SK-N-SH (cell line): ENCODE measurements at regions not wholly inside any gene's neighbourhood (a gene's known extent, or its start where the extent isn't known, plus 50 kb on each side); places are given as distances from the start of the nearest gene placed in this dataset.

Experiments used
- CTCF ChIA-PET: fragments of 300-600, 350-600 bp; formaldehyde crosslinking; extraction: SDS; loops from one replicate; lab custom pipeline; 2021; lab: Yijun Ruan, JAX
- POLR2A ChIA-PET: fragments of 350-600 bp; sonication (Branson Sonifier 250); formaldehyde crosslinking; extraction: SDS; loops from one replicate; lab custom pipeline; 2020; ENCODE audit warnings: antibody characterized with exemption, inconsistent platforms; lab: Yijun Ruan, JAX
- DNase-seq: peaks from one replicate; pipeline ENCODE4 v3.0.0; 2012
- H2AFZ ChIP-seq: fragments of 200-600 bp; sonication (generic); 2 replicates; pipeline ENCODE4 v1.8.1; 2016; ENCODE audit warnings: antibody characterized with exemption, mild to moderate bottlenecking, low read depth
- H3F3A ChIP-seq: fragments of 200-600 bp; sonication (generic); replicated peaks from 2 replicates; pipeline ENCODE3; 2016; ENCODE audit warnings: antibody characterized with exemption, mild to moderate bottlenecking; ENCODE audit not compliant: insufficient read depth
- H3K27ac ChIP-seq, 2 experiments: fragments of 200-500 bp in 1 of 2; fragments of 200-600 bp in 1 of 2; sonication (Bioruptor generic) in 1 of 2; sonication (generic), shearing (Covaris generic) in 1 of 2; 2 replicates each; pipeline versions ENCODE4 v1.5.1 to v1.6.1; 2014 to 2016; ENCODE audit warnings: low read depth in 2 of 2, inconsistent platforms in 1 of 2, low read length in 1 of 2, mild to moderate bottlenecking in 1 of 2, mixed read lengths in 1 of 2
- H3K27me3 ChIP-seq: fragments of 200-600 bp; sonication (generic), shearing (Covaris generic); 2 replicates; pipeline ENCODE4 v1.6.1; 2016; ENCODE audit warnings: mixed run types; ENCODE audit not compliant: insufficient read depth
- H3K36me3 ChIP-seq, 2 experiments: fragments of 200-500 bp in 1 of 2; fragments of 200-600 bp in 1 of 2; sonication (Bioruptor generic) in 1 of 2; sonication (generic) in 1 of 2; replicated peaks in 1 of 2; 2 replicates each; pipeline versions ENCODE3 to v1.5.1; 2014 to 2016; ENCODE audit warnings: low read length in 1 of 2, mild to moderate bottlenecking in 1 of 2; ENCODE audit not compliant: insufficient read depth in 2 of 2, control insufficient read depth in 1 of 2
- H3K4me1 ChIP-seq, 2 experiments: fragments of 200-500 bp in 1 of 2; fragments of 200-600 bp in 1 of 2; sonication (Bioruptor generic) in 1 of 2; sonication (generic), shearing (Covaris generic) in 1 of 2; 2 replicates each; pipeline versions ENCODE4 v1.5.1 to v1.6.1; 2014 to 2016; ENCODE audit warnings: low read depth in 1 of 2, low read length in 1 of 2, mixed run types in 1 of 2; ENCODE audit not compliant: insufficient read depth in 2 of 2, control insufficient read depth in 1 of 2
- H3K4me2 ChIP-seq: fragments of 200-600 bp; sonication (generic), shearing (Covaris generic); 2 replicates; pipeline ENCODE4 v1.6.1; 2017; ENCODE audit warnings: mixed run types
- H3K4me3 ChIP-seq, 2 experiments: fragments of 200-500 bp in 1 of 2; fragments of 200-600 bp in 1 of 2; sonication (Bioruptor generic) in 1 of 2; sonication (generic), shearing (Covaris generic) in 1 of 2; 2 replicates each; pipeline versions ENCODE4 v1.5.1 to v1.8.1; 2014 to 2016; ENCODE audit warnings: low read depth in 2 of 2, inconsistent platforms in 1 of 2, low read length in 1 of 2, mild to moderate bottlenecking in 1 of 2, mixed read lengths in 1 of 2, moderate library complexity in 1 of 2
- H3K79me2 ChIP-seq: fragments of 200-600 bp; sonication (generic); 2 replicates; pipeline ENCODE4 v1.8.1; 2017; ENCODE audit warnings: mild to moderate bottlenecking; ENCODE audit not compliant: insufficient read depth
- H3K9ac ChIP-seq: fragments of 200-600 bp; sonication (generic); 2 replicates; pipeline ENCODE4 v1.6.1; 2017; ENCODE audit warnings: mixed run types
- H3K9me2 ChIP-seq: fragments of 200-600 bp; sonication (generic); 2 replicates; pipeline ENCODE4 v1.6.1; 2017; ENCODE audit warnings: mixed run types
- H3K9me3 ChIP-seq: fragments of 200-600 bp; sonication (generic); 2 replicates; pipeline ENCODE4 v1.6.1; 2017; ENCODE audit warnings: mixed run types, mild to moderate bottlenecking, moderate library complexity
- H4K20me1 ChIP-seq: fragments of 200-600 bp; sonication (generic); 2 replicates; pipeline ENCODE4 v1.6.1; 2017; ENCODE audit warnings: mild to moderate bottlenecking, mixed run types; ENCODE audit not compliant: insufficient read depth
- CHD2 ChIP-seq: fragments of 150-350 bp; IDR thresholded peaks from 2 replicates; pipeline ENCODE4 v1.6.1; 2018; ENCODE audit warnings: low read length; ENCODE audit not compliant: partially characterized antibody
- CTCF ChIP-seq: fragments of 200-600 bp; sonication (generic); IDR thresholded peaks from 2 replicates; pipeline ENCODE4 v1.6.1; 2017; ENCODE audit warnings: antibody characterized with exemption, mild to moderate bottlenecking, moderate library complexity
- IRF3 ChIP-seq: fragments of 150-350 bp; IDR thresholded peaks from 2 replicates; pipeline ENCODE4 v1.6.1; 2016; ENCODE audit warnings: mild to moderate bottlenecking, low read depth, low read length
- RFX5 ChIP-seq: IDR thresholded peaks from 2 replicates; pipeline ENCODE4 v1.6.1; 2012; ENCODE audit warnings: mild to moderate bottlenecking, improper control_type of control experiment, low read length
- SIN3A ChIP-seq: IDR thresholded peaks from 2 replicates; pipeline ENCODE4 v1.6.1; 2012; ENCODE audit warnings: low read depth, mild to moderate bottlenecking, low read length, moderate library complexity, borderline replicate concordance
- SMC3 ChIP-seq: IDR thresholded peaks from 2 replicates; pipeline ENCODE4 v1.6.1; 2012; ENCODE audit warnings: low read depth, low read length, improper control_type of control experiment
- USF2 ChIP-seq: fragments of 150-350 bp; IDR thresholded peaks from 2 replicates; pipeline ENCODE4 v1.6.1; 2017; ENCODE audit warnings: antibody characterized with exemption, low read length, low read depth, borderline replicate concordance
- YY1 ChIP-seq: IDR thresholded peaks from 2 replicates; pipeline ENCODE4 v1.4.0; 2012; ENCODE audit warnings: low read depth, mild to moderate bottlenecking
- WGBS: methylation state at CpG from one replicate; pipeline ENCODE4 v1.1.6; 2017; ENCODE audit warnings: low lambda C conversion rate; 5-methylcytosine and 5-hydroxymethylcytosine counted together
- TF ChIP-seq, protein P1 (sequence below): IDR thresholded peaks from 2 replicates; pipeline ENCODE4 v1.4.0; 2012; ENCODE audit warnings: low read depth, borderline replicate concordance
- TF ChIP-seq, protein P2 (sequence below): IDR thresholded peaks from 2 replicates; pipeline ENCODE4 v1.4.0; 2012; ENCODE audit warnings: low read depth, borderline replicate concordance
- TF ChIP-seq, protein P3 (sequence below): IDR thresholded peaks from 2 replicates; pipeline ENCODE4 v1.4.0; 2012; ENCODE audit warnings: low read depth

GRCh38 chr12:104823985-104824461 lies 134.1 kb downstream of the SLC41A2 start:
- TF ChIP-seq SMC3, result no peak
- no peak for TF ChIP-seq RFX5
- TF ChIP-seq, protein P1, sequence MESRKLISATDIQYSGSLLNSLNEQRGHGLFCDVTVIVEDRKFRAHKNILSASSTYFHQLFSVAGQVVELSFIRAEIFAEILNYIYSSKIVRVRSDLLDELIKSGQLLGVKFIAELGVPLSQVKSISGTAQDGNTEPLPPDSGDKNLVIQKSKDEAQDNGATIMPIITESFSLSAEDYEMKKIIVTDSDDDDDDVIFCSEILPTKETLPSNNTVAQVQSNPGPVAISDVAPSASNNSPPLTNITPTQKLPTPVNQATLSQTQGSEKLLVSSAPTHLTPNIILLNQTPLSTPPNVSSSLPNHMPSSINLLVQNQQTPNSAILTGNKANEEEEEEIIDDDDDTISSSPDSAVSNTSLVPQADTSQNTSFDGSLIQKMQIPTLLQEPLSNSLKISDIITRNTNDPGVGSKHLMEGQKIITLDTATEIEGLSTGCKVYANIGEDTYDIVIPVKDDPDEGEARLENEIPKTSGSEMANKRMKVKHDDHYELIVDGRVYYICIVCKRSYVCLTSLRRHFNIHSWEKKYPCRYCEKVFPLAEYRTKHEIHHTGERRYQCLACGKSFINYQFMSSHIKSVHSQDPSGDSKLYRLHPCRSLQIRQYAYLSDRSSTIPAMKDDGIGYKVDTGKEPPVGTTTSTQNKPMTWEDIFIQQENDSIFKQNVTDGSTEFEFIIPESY, result no peak
- TF ChIP-seq, protein P2, sequence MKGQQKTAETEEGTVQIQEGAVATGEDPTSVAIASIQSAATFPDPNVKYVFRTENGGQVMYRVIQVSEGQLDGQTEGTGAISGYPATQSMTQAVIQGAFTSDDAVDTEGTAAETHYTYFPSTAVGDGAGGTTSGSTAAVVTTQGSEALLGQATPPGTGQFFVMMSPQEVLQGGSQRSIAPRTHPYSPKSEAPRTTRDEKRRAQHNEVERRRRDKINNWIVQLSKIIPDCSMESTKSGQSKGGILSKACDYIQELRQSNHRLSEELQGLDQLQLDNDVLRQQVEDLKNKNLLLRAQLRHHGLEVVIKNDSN, result no peak
- TF ChIP-seq IRF3, result no peak
- TF ChIP-seq, protein P3, sequence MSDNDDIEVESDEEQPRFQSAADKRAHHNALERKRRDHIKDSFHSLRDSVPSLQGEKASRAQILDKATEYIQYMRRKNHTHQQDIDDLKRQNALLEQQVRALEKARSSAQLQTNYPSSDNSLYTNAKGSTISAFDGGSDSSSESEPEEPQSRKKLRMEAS, result no peak
- TF ChIP-seq YY1, result no peak
- no peak for TF ChIP-seq CHD2
- TF ChIP-seq CTCF, result no peak
- TF ChIP-seq USF2, result no peak
- TF ChIP-seq SIN3A, result no peak
- no peak overlapping the region for H3K4me2 ChIP-seq
- no peak overlapping the region for H2AFZ ChIP-seq
- H3K79me2 ChIP-seq, result no peaks in the 10 kb centered on the region
- DNase-seq, result no peak
- H3K9me2 ChIP-seq, result peaks cover 5% of the 10 kb centered on the region; the same call in 1 of the 2 replicates
- H3K36me3 ChIP-seq, result peaks cover 0 to 19% of the 10 kb centered on the region in 2 experiments
- no peaks in the 10 kb centered on the region for H3K27me3 ChIP-seq
- no peaks in the 10 kb centered on the region for H4K20me1 ChIP-seq
- no peaks in the 10 kb centered on the region for H3K4me1 ChIP-seq
- H3K9me3 ChIP-seq, result peaks cover 5% of the 10 kb centered on the region; the same call in 1 of the 2 replicates
- 85% methylated on average over 8 of the region's 10 CpGs for WGBS
- ChIA-PET POLR2A (no interaction called here), CTCF (interaction anchor here (1.6 kb wide), 1 partner anchor 442 kb away, joined by 3 read pairs; no protein-coding TSS in a partner anchor)
- H3F3A ChIP-seq, result peaks cover 6% of the 10 kb centered on the region
- no peak overlapping the region for H3K4me3 ChIP-seq
- no peak overlapping the region for H3K9ac ChIP-seq
- H3K27ac ChIP-seq, result no peak overlapping the region
